DOHH2 (cell line): ENCODE measurements at regions not wholly inside any gene's neighbourhood (a gene's known extent, or its start where the extent isn't known, plus 50 kb on each side); places are given as distances from the start of the nearest gene placed in this dataset.

Source experiments
- CTCF ChIP-seq: fragments of 200-600 bp; sonication (generic); IDR thresholded peaks from one replicate; pipeline ENCODE4 v1.5.1; 2014; ENCODE audit warnings: antibody characterized with exemption, mild to moderate bottlenecking, low read depth, low read length; ENCODE audit not compliant: poor library complexity, severe bottlenecking
- EZH2phosphoT487 ChIP-seq: fragments of 200-600 bp; sonication (generic); IDR thresholded peaks from 2 replicates; pipeline ENCODE4 v1.6.1; 2017; ENCODE audit warnings: borderline replicate concordance, mild to moderate bottlenecking, antibody characterized with exemption, low read length, moderate library complexity, mixed read lengths

GRCh38 chr1:90800012-90800717 is 83.1 kb upstream of the BARHL2 start:
- TF ChIP-seq CTCF (no peak), EZH2phosphoT487 (no peak)
